HEK293 (cell line): ENCODE measurements at regions not wholly inside any gene's neighbourhood (a gene's known extent, or its start where the extent isn't known, plus 50 kb on each side); places are given as distances from the start of the nearest gene placed in this dataset.

ENCODE experiments used
- CTCF ChIP-seq: fragments of 450-650 bp; formaldehyde crosslinking; IDR thresholded peaks from 2 replicates; pipeline ENCODE4 v1.5.1; 2016; ENCODE audit warnings: missing biosample characterization, missing genetic modification characterization
- PBX3 ChIP-seq: sonication (generic); formaldehyde crosslinking; IDR thresholded peaks from 2 replicates; pipeline ENCODE4 v1.8.1; 2022; ENCODE audit warnings: mild to moderate bottlenecking, moderate library complexity, missing genetic modification reagents
- REST ChIP-seq: fragments of 450-650 bp; formaldehyde crosslinking; IDR thresholded peaks from 2 replicates; pipeline ENCODE4 v1.5.1; 2016; ENCODE audit warnings: missing biosample characterization, missing genetic modification characterization
- WT1 ChIP-seq: fragments of 450-650 bp; formaldehyde crosslinking; IDR thresholded peaks from 2 replicates; pipeline ENCODE4 v1.5.1; 2016; ENCODE audit warnings: missing biosample characterization, missing genetic modification characterization
- ZBTB1 ChIP-seq: fragments of 450-650 bp; formaldehyde crosslinking; IDR thresholded peaks from 2 replicates; pipeline ENCODE4 v1.5.1; 2016; ENCODE audit warnings: missing biosample characterization, missing genetic modification characterization
- ZFP41 ChIP-seq: fragments of 450-650 bp; formaldehyde crosslinking; IDR thresholded peaks from 2 replicates; pipeline ENCODE4 v1.5.1; 2016; ENCODE audit warnings: missing biosample characterization, missing genetic modification characterization, borderline replicate concordance
- ZNF175 ChIP-seq: fragments of 450-650 bp; formaldehyde crosslinking; IDR thresholded peaks from 2 replicates; pipeline ENCODE4 v1.5.1; 2016; ENCODE audit warnings: missing biosample characterization, missing genetic modification characterization
- ZNF24 ChIP-seq: fragments of 450-650 bp; formaldehyde crosslinking; IDR thresholded peaks from 2 replicates; pipeline ENCODE4 v1.5.1; 2016; ENCODE audit warnings: missing biosample characterization, missing genetic modification characterization
- ZNF366 ChIP-seq: fragments of 450-650 bp; formaldehyde crosslinking; conservative IDR thresholded peaks from 2 replicates; pipeline ENCODE4 v1.5.1; 2016; ENCODE audit warnings: missing biosample characterization, missing genetic modification characterization
- ZNF76 ChIP-seq: fragments of 450-650 bp; formaldehyde crosslinking; IDR thresholded peaks from 2 replicates; pipeline ENCODE4; 2016; ENCODE audit warnings: low read depth, missing biosample characterization, missing genetic modification characterization, borderline replicate concordance
- ZNF830 ChIP-seq: fragments of 450-650 bp; IDR thresholded peaks from 2 replicates; pipeline ENCODE4 v1.5.0; 2018; ENCODE audit warnings: missing biosample characterization, missing genetic modification characterization, low read depth, mild to moderate bottlenecking, moderate library complexity
- TF ChIP-seq, protein P1 (sequence below): fragments of 450-650 bp; formaldehyde crosslinking; IDR thresholded peaks from 2 replicates; pipeline ENCODE4 v1.5.1; 2016; ENCODE audit warnings: missing biosample characterization, missing genetic modification characterization, low read depth

GRCh38 chr4:85244638-85245037 lies 230.3 kb upstream of the ARHGAP24 start:
- TF ChIP-seq, protein P1, sequence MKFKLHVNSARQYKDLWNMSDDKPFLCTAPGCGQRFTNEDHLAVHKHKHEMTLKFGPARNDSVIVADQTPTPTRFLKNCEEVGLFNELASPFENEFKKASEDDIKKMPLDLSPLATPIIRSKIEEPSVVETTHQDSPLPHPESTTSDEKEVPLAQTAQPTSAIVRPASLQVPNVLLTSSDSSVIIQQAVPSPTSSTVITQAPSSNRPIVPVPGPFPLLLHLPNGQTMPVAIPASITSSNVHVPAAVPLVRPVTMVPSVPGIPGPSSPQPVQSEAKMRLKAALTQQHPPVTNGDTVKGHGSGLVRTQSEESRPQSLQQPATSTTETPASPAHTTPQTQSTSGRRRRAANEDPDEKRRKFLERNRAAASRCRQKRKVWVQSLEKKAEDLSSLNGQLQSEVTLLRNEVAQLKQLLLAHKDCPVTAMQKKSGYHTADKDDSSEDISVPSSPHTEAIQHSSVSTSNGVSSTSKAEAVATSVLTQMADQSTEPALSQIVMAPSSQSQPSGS (tag by site-specific recombination): no peak
- TF ChIP-seq CTCF (tag by site-specific recombination) (no peak), PBX3 (CRISPR knock-in tag) (no peak), ZNF366 (tag by site-specific recombination) (no peak), ZNF24 (tag by site-specific recombination) (no peak), ZNF830 (tag by site-specific recombination) (no peak), ZNF175 (tag by site-specific recombination) (no peak), ZNF76 (tag by site-specific recombination) (no peak), ZBTB1 (tag by site-specific recombination) (no peak), REST (tag by site-specific recombination) (no peak), ZFP41 (tag by site-specific recombination) (no peak), WT1 (tag by site-specific recombination) (no peak)
